ENCODE measurements at regions not wholly inside any gene's neighbourhood (a gene's known extent, or its start where the extent isn't known, plus 50 kb on each side); places are given as distances from the start of the nearest gene placed in this dataset.

DNA sequence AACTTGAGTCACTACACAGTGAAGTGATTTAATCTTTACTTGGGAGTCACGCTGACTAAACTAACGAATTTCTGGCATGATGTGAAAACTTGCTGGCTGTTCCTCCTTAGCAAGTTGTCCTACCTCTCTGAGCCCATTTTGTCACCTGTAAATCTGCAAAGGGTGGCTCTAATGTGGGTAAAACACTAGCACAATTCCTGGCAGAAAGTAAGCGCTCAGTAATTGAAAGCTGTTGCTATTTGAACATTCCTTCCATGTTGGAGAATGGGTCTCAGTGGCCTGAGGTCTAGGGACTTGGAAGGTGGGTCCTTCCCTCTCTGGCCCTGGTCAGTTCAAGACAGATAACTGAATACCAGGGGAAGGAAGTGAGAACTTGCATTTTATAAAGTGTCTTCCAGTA is 309.0 kb upstream of the PROX1 start:
- no peak for ATAC-seq
- BruUV-seq (replicated peaks) = no TSS peak

DNA sequence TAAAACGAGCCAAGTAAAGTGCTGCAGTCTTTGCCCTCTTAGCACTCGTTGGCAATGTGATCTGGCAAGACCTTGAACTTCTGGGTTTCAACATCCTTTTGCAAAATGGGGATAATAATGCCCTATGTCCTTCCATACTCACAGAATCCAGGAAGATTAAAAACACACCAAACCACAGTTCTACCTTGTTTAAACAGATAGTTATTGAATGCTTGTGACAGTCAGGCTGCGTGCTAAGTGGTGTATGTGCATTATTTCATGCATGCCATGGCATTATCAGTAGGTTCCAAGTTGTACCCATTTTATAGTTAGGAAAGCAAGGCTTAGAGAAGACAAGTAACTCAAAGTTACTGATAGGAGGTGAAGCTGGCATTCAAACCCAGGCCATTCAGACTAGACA is 308.6 kb upstream of the PROX1 start:
- DNase-seq (no peak), ATAC-seq (no peak)
- H3F3A ChIP-seq (ENCODE audit: low read length, unreplicated experiment) = no peaks in the 10 kb centered on the region
- POLR2A ChIA-PET (ENCODE audit: unreplicated experiment) = no interaction called here
- H3K9me3 ChIP-seq (ENCODE audit: low read length) = no peaks in the 10 kb centered on the region
- H4K20me1 ChIP-seq (ENCODE audit: low read length) = no peaks in the 10 kb centered on the region
- H3K79me2 ChIP-seq (ENCODE audit: low read length) = no peaks in the 10 kb centered on the region
- BruUV-seq (replicated peaks) = no TSS peak
- intact Hi-C loops (cut with micrococcal nuclease) = no loop called here
- CTCF ChIA-PET = no interaction called here
- H3K4me1 ChIP-seq (ENCODE audit: insufficient read depth, low read length) = no peaks in the 10 kb centered on the region
- H3K36me3 ChIP-seq (ENCODE audit: low read depth, low read length) = no peaks in the 10 kb centered on the region
- H3K4me2 ChIP-seq (ENCODE audit: low read length) = no peak overlapping the region
- H3K27me3 ChIP-seq (ENCODE audit: low read length) = peaks cover 48% of the 10 kb centered on the region
- H3K4me3 ChIP-seq (ENCODE audit: low read length) = no peak overlapping the region
- no peak overlapping the region for H3K27ac ChIP-seq (ENCODE audit: low read length)
- H2AFZ ChIP-seq (ENCODE audit: low read length) = no peak overlapping the region
- H3K9me2 ChIP-seq (replicated peaks; ENCODE audit: low read length) = no peaks in the 10 kb centered on the region
- H3K9ac ChIP-seq (ENCODE audit: low read length) = no peak overlapping the region
- no peak for TF ChIP-seq CTCF (conservative IDR thresholded peaks at IDR 0.05; ENCODE audit: low read depth, low read length)

More for the DNA sequence above, 309.0 kb upstream of the PROX1 start:
- no peaks in the 10 kb centered on the region for H3K79me2 ChIP-seq (ENCODE audit: low read length)
- no peaks in the 10 kb centered on the region for H3K4me1 ChIP-seq (ENCODE audit: insufficient read depth, low read length)
- intact Hi-C loops (cut with micrococcal nuclease) = no loop called here
- no peak overlapping the region for H3K4me3 ChIP-seq (ENCODE audit: low read length)
- H3K9me3 ChIP-seq (ENCODE audit: low read length) = no peaks in the 10 kb centered on the region
- H3F3A ChIP-seq (ENCODE audit: low read length, unreplicated experiment) = no peaks in the 10 kb centered on the region
- TF ChIP-seq EZH2phosphoT487 (IDR thresholded peaks at IDR 0.05; ENCODE audit: borderline replicate concordance, low read length) (no peak), EZH2 (IDR thresholded peaks at IDR 0.05; ENCODE audit: low read length, unreplicated experiment) (no peak), CTCF (conservative IDR thresholded peaks at IDR 0.05; ENCODE audit: low read depth, low read length) (no peak)
- no peak overlapping the region for H2AFZ ChIP-seq (ENCODE audit: low read length)
- CTCF ChIA-PET = no interaction called here
- H3K27ac ChIP-seq (ENCODE audit: low read length) = no peak overlapping the region
- no peak for DNase-seq
- H3K36me3 ChIP-seq (ENCODE audit: low read depth, low read length) = no peaks in the 10 kb centered on the region
- H3K27me3 ChIP-seq (ENCODE audit: low read length) = peaks cover 48% of the 10 kb centered on the region
- no peak overlapping the region for H3K9ac ChIP-seq (ENCODE audit: low read length)
- H4K20me1 ChIP-seq (ENCODE audit: low read length) = no peaks in the 10 kb centered on the region
- no peaks in the 10 kb centered on the region for H3K9me2 ChIP-seq (replicated peaks; ENCODE audit: low read length)
- H3K4me2 ChIP-seq (ENCODE audit: low read length) = no peak overlapping the region
- POLR2A ChIA-PET (ENCODE audit: unreplicated experiment) = no interaction called here

DNA sequence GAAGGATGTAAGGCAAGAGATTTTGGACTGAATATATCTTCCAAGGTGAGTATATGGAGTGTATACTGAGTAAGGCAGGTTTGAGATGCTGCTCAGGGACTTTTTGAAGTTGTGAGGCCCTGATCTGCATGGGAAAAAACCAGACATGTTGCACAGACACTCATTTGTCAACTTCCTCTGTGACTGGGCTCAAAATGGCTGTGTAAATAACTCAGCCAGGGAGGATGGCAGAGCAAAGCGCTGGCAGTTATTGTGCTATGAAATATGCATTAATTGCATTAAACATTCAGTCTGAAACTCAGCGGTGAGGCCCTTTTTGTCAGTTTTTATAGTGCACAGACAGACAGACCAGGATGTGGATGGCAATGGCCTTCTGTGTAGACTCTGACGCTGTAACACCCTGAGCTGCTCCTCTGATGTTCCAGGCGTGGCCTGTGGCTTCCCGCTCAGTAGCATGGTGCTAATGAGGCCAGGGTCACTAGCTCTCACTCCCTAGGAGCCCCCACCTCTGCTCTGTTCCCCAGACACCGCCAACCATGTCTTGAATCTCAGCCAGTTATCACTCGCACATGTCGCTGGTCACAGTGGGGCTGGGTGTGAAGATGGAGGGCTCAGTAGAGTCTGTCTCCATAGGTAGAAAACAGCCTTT is 307.0 kb upstream of the PROX1 start:
- ChIA-PET POLR2A (ENCODE audit: unreplicated experiment) (no interaction called here), CTCF (no interaction called here)
- Histone ChIP-seq H3K9me3 (ENCODE audit: low read length) (no peaks in the 10 kb centered on the region), H3K9ac (ENCODE audit: low read length) (no peak overlapping the region), H3K4me1 (ENCODE audit: insufficient read depth, low read length) (no peaks in the 10 kb centered on the region), H3F3A (ENCODE audit: low read length, unreplicated experiment) (no peaks in the 10 kb centered on the region), H2AFZ (ENCODE audit: low read length) (no peak overlapping the region), H4K20me1 (ENCODE audit: low read length) (no peaks in the 10 kb centered on the region), H3K36me3 (ENCODE audit: low read depth, low read length) (no peaks in the 10 kb centered on the region), H3K4me2 (ENCODE audit: low read length) (no peak overlapping the region), H3K79me2 (ENCODE audit: low read length) (no peaks in the 10 kb centered on the region), H3K9me2 (replicated peaks; ENCODE audit: low read length) (no peaks in the 10 kb centered on the region), H3K4me3 (ENCODE audit: low read length) (no peak overlapping the region), H3K27ac (ENCODE audit: low read length) (no peak overlapping the region), H3K27me3 (ENCODE audit: low read length) (peaks cover 52% of the 10 kb centered on the region)
- TF ChIP-seq CTCF (conservative IDR thresholded peaks at IDR 0.05; ENCODE audit: low read depth, low read length) (no peak), EZH2phosphoT487 (IDR thresholded peaks at IDR 0.05; ENCODE audit: borderline replicate concordance, low read length) (no peak), EZH2 (IDR thresholded peaks at IDR 0.05; ENCODE audit: low read length, unreplicated experiment) (no peak)
- ATAC-seq (no peak), DNase-seq (no peak)
- BruUV-seq (replicated peaks) = no TSS peak
- intact Hi-C loops (cut with micrococcal nuclease) = no loop called here

Data from PC-3 (cell line).